CD8-positive, alpha-beta memory T cell (primary cell): ENCODE measurements at regions not wholly inside any gene's neighbourhood (a gene's known extent, or its start where the extent isn't known, plus 50 kb on each side); places are given as distances from the start of the nearest gene placed in this dataset.

Experiments
- CTCF ChIA-PET: fragments of 350-600 bp; sonication (Branson Sonifier 250); formaldehyde crosslinking; loops from one replicate; lab custom pipeline; 2021; ENCODE audit warnings: antibody characterized with exemption; lab: Charles Lee
- POLR2A ChIA-PET: fragments of 350-600 bp; sonication (Branson Sonifier 250); formaldehyde crosslinking; loops from one replicate; lab custom pipeline; 2021; ENCODE audit warnings: antibody characterized with exemption; lab: Charles Lee
- DNase-seq, 5 donors: peaks; one replicate each; pipeline versions ENCODE4 v3.0.0 to v3.0.0-alpha.2; 2020 to 2022; ENCODE audit warnings: mixed read lengths in 1 of 5
- H3K27ac ChIP-seq: one replicate; pipeline ENCODE4 v1.7.0; 2013; ENCODE audit warnings: low read depth, mild to moderate bottlenecking, low read length, moderate library complexity
- H3K27me3 ChIP-seq: 2 replicates; pipeline ENCODE4 v1.7.0; 2013; ENCODE audit warnings: low read length, mild to moderate bottlenecking; ENCODE audit not compliant: insufficient read depth, poor library complexity, severe bottlenecking
- H3K36me3 ChIP-seq: 2 replicates; pipeline ENCODE4 v1.7.0; 2013; ENCODE audit warnings: mild to moderate bottlenecking, low read length, moderate library complexity; ENCODE audit not compliant: insufficient read depth
- H3K4me1 ChIP-seq: 2 replicates; pipeline ENCODE4 v1.7.0; 2013; ENCODE audit warnings: mild to moderate bottlenecking, low read length, moderate library complexity; ENCODE audit not compliant: insufficient read depth
- H3K4me3 ChIP-seq: 2 replicates; pipeline ENCODE4 v1.7.0; 2013; ENCODE audit warnings: mild to moderate bottlenecking, low read length
- H3K9me3 ChIP-seq: 2 replicates; pipeline ENCODE4 v1.7.0; 2013; ENCODE audit warnings: mild to moderate bottlenecking, low read length
- H3K27ac Mint-ChIP-seq, 8 donors: one replicate each; pipeline ENCODE4 v1.8.0; 2020 to 2021; ENCODE audit warnings: mixed read lengths in 8 of 8, mild to moderate bottlenecking in 6 of 8, inconsistent platforms in 3 of 8, moderate library complexity in 3 of 8
- H3K27me3 Mint-ChIP-seq, 2 donors: one replicate each; pipeline ENCODE4 v1.8.0; 2020 to 2021; ENCODE audit warnings: mixed read lengths in 2 of 2, mild to moderate bottlenecking in 1 of 2, moderate library complexity in 1 of 2
- H3K36me3 Mint-ChIP-seq, 3 donors: one replicate each; pipeline ENCODE4 v1.8.0; 2020 to 2021; ENCODE audit warnings: mixed read lengths in 3 of 3, inconsistent platforms in 1 of 3, mild to moderate bottlenecking in 1 of 3
- H3K4me1 Mint-ChIP-seq, 3 donors: one replicate each; pipeline ENCODE4 v1.8.0; 2020 to 2021; ENCODE audit warnings: mixed read lengths in 3 of 3, inconsistent platforms in 1 of 3, mild to moderate bottlenecking in 1 of 3
- H3K4me3 Mint-ChIP-seq, 7 donors: one replicate each; pipeline ENCODE4 v1.8.0; 2020 to 2021; ENCODE audit warnings: mixed read lengths in 7 of 7, mild to moderate bottlenecking in 6 of 7, moderate library complexity in 4 of 7, inconsistent platforms in 2 of 7
- H3K9me3 Mint-ChIP-seq, 5 donors: one replicate each; pipeline ENCODE4 v1.8.0; 2020 to 2022; ENCODE audit warnings: mixed read lengths in 5 of 5, mild to moderate bottlenecking in 3 of 5, moderate library complexity in 2 of 5, inconsistent platforms in 1 of 5

DNA sequence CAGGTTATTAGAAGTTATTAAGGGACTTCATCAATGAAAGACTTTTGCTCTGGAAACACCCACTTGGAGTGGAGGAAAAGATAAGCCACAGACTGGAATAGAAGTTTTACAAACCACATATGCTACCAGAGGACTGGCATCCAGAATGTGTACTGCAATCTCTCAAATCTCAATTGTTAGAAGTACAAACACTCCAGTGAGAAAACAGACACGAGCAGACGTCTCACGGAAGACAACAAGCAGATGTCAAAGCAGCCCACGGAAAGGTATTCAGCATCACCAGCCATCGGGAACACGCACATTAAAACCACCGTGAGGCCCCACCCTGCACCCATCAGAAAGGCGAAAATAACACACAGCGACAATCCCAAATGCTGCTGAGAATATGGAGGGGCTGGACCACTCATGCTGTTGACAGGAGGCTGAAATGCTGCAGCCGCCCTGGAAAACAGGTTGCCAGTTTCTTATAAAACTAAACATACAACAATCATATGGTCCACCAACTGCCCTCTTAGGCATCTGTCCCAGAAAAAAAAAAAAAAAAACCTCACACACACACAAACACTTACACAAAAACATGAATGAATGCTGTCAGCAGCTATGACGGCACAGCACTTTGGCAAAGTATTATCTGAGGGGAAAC is 131.9 kb upstream of the SFSWAP start:
- H3K4me3 Mint-ChIP-seq, result no peak overlapping the region
- no peaks in the 10 kb centered on the region for H3K36me3 ChIP-seq
- ChIA-PET POLR2A (no interaction called here), CTCF (no interaction called here)
- peak overlapping the region in 1 of 8 donors; percentile 63 for H3K27ac Mint-ChIP-seq
- H3K4me3 ChIP-seq, result no peak overlapping the region
- DNase-seq, result no peak
- no peaks in the 10 kb centered on the region for H3K9me3 Mint-ChIP-seq
- no peaks in the 10 kb centered on the region for H3K4me1 Mint-ChIP-seq
- H3K4me1 ChIP-seq, result no peaks in the 10 kb centered on the region
- H3K9me3 ChIP-seq, result peaks cover 5% of the 10 kb centered on the region
- no peak overlapping the region for H3K27ac ChIP-seq
- H3K27me3 Mint-ChIP-seq, result peaks cover 2 to 15% of the 10 kb centered on the region in 2 donors
- no peaks in the 10 kb centered on the region for H3K36me3 Mint-ChIP-seq
- no peaks in the 10 kb centered on the region for H3K27me3 ChIP-seq

DNA sequence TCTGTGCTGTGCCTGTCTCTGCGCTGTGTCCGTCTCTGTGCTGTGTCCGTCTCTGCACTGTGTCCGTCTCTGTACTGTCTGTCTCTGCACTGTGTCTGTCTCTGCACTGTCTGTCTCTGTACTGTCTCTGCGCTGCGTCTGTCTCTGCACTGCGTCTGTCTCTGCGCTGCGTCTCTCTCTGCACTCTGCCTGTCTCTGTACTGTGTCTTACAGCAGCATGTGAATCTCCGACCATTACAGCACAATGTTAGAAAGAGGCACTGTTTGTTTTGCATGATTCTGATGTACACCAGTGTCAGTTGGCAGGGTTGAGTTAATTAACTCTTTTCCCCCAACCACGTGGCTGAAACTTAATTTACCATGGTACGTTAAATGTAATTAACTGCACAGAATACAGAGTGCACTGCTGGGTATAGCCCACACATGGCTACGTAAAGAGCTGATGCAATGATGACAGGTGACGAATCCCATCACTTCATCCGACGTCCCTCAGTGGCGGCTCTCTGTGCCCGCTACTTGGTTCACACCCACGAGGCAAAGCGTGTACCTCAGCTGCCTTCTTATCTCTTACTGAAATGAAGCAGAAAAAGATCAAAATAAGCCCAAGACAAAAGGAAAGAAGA is 127.7 kb upstream of the SFSWAP start:
- Mint-ChIP-seq H3K36me3 (no peaks in the 10 kb centered on the region), H3K9me3 (no peaks in the 10 kb centered on the region), H3K27me3 (peaks cover 4 to 19% of the 10 kb centered on the region in 2 donors), H3K27ac (peak overlapping the region in 1 of 8 donors; percentile 81), H3K4me3 (no peak overlapping the region), H3K4me1 (no peaks in the 10 kb centered on the region)
- Histone ChIP-seq H3K4me1 (no peaks in the 10 kb centered on the region), H3K27me3 (no peaks in the 10 kb centered on the region), H3K27ac (no peak overlapping the region), H3K9me3 (no peaks in the 10 kb centered on the region), H3K4me3 (no peak overlapping the region), H3K36me3 (no peaks in the 10 kb centered on the region)
- no peak for DNase-seq
- POLR2A ChIA-PET, result no interaction called here
- CTCF ChIA-PET, result no interaction called here

DNA sequence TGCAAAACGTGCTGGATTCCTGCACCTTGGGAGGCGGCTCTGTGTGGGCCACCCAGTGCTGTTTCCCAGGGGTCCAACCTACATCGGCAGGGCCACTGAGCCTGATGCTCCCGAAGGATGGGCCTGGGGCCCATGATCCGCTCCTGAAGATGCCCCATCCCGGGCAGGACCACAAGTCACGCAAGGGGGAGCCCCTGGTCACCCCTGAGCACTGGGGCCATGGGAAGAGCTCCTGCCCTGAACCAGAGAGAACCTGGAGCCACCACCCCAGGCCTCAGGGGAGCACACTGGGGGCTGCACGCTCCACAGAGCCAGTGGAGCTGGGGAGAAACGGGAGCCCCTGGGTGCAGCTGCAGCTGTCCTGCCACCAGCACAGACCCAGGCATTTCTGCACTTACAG is 124.6 kb upstream of the SFSWAP start:
- POLR2A ChIA-PET, result no interaction called here
- Histone ChIP-seq H3K4me3 (no peak overlapping the region), H3K27me3 (no peaks in the 10 kb centered on the region), H3K36me3 (no peaks in the 10 kb centered on the region), H3K27ac (no peak overlapping the region), H3K4me1 (no peaks in the 10 kb centered on the region), H3K9me3 (no peaks in the 10 kb centered on the region)
- CTCF ChIA-PET, result no interaction called here
- no peak for DNase-seq
- no peaks in the 10 kb centered on the region for H3K36me3 Mint-ChIP-seq
- peaks cover 4 to 16% of the 10 kb centered on the region in 2 donors for H3K27me3 Mint-ChIP-seq
- H3K27ac Mint-ChIP-seq, result no peak overlapping the region
- H3K4me1 Mint-ChIP-seq, result no peaks in the 10 kb centered on the region
- H3K4me3 Mint-ChIP-seq, result no peak overlapping the region
- H3K9me3 Mint-ChIP-seq, result no peaks in the 10 kb centered on the region

DNA sequence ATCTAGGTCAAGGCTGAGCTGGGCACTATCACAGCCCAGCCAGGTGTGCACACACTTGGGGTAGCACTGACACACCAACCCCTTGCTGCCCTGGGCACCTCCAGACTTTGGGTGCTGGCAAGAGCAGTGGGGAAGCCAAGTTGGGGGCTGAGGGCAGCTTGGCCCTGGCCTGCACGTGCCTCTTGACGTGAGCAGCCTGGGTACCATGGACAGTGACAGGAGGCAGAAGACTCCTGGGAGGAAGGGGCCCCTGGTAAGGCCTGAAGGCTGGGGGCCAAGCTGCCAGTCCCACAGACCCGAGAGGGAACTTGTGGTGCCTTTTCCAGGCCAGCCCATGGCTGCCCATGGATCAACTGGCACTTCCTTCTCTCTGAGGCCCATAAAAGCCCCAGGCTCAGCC is 124.1 kb upstream of the SFSWAP start:
- no peak overlapping the region for H3K27ac Mint-ChIP-seq
- peaks cover 4 to 16% of the 10 kb centered on the region in 2 donors for H3K27me3 Mint-ChIP-seq
- ChIA-PET POLR2A (no interaction called here), CTCF (no interaction called here)
- no peaks in the 10 kb centered on the region for H3K4me1 ChIP-seq
- H3K4me3 Mint-ChIP-seq, result no peak overlapping the region
- no peaks in the 10 kb centered on the region for H3K36me3 Mint-ChIP-seq
- DNase-seq, result no peak
- H3K27ac ChIP-seq, result no peak overlapping the region
- H3K9me3 ChIP-seq, result no peaks in the 10 kb centered on the region
- H3K9me3 Mint-ChIP-seq, result no peaks in the 10 kb centered on the region
- no peaks in the 10 kb centered on the region for H3K27me3 ChIP-seq
- no peak overlapping the region for H3K4me3 ChIP-seq
- H3K4me1 Mint-ChIP-seq, result no peaks in the 10 kb centered on the region
- no peaks in the 10 kb centered on the region for H3K36me3 ChIP-seq

DNA sequence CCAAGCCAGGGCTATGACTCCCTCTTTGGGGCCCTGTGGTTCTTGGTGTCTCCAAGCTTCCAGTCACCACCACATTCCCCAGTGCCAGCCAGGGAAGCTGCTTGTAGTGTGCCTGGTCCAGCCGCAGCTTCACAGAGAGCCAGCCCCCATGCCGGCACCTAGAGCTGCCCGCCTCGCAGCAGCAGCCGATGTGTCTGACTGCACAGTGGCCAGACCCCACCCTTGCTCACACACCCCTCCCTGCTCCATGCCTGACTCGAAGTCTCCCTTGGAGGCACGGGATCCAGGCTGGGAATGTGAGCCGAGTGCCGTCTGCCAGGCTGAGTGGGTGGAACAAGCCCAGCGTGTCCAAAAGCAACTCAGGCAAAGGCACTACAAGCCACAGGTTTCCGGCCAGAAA is 123.3 kb upstream of the SFSWAP start:
- Mint-ChIP-seq H3K9me3 (no peaks in the 10 kb centered on the region), H3K36me3 (no peaks in the 10 kb centered on the region), H3K27ac (no peak overlapping the region), H3K4me3 (no peak overlapping the region), H3K27me3 (peaks cover 4 to 16% of the 10 kb centered on the region in 2 donors), H3K4me1 (peaks cover 4% of the 10 kb centered on the region in 3 donors)
- CTCF ChIA-PET, result no interaction called here
- Histone ChIP-seq H3K9me3 (no peaks in the 10 kb centered on the region), H3K36me3 (no peaks in the 10 kb centered on the region), H3K27ac (no peak overlapping the region), H3K27me3 (no peaks in the 10 kb centered on the region), H3K4me1 (peaks cover under 1% of the 10 kb centered on the region), H3K4me3 (no peak overlapping the region)
- DNase-seq, result no peak
- POLR2A ChIA-PET, result no interaction called here

DNA sequence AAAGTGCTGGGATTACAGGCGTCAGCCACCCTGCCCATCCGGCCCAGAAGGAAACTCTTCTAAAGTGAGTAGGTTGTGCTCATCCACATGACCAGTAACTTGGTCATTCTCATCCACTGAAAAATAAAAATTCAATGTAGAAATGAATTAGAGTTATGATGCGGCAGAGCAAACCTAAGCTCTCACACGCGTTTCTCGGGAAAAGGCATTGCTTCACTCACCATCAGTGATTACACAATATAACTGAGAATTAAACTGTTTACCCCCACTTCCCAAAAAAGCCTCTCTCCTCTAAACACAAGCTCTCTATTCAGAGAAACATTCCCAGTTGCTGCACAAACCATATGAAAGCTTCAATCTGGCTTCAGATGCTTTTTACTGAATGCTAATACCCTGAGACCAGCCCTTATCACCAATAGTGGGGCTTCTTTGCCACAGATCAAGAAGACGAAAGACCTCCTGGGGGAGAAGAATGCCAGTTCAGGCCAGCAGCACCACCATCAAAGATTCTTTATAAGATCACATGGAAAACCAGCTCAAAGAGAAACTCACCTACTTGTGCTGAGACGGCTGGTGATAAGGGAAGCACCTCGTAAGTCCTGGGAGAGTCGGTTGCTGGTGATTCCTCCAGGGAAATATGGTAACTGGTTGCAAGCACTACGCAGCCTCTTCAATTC is 121.5 kb upstream of the SFSWAP start:
- CTCF ChIA-PET, result no interaction called here
- POLR2A ChIA-PET, result no interaction called here
- no peak overlapping the region for H3K4me3 ChIP-seq

DNA sequence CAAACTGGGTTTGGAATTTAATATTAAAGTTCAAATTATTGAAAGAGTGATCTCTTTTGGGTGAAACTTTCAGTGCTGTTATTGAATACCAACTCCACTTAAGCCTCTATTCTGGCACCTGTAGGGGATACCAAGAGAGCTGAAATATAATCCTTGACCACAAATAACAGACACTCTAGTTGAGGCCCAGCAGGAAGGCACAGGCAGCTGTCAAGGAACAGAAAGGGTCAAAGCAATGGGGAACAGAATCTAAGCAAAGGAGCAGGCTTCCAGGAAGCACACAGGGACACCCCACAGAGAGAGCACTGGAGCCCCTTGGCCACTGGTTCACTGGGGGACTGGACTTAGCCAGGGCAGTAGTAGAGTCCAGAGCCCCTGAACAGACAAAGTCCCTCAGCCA is 120.9 kb upstream of the SFSWAP start:
- Histone ChIP-seq H3K27ac (no peak overlapping the region), H3K36me3 (no peaks in the 10 kb centered on the region), H3K27me3 (no peaks in the 10 kb centered on the region), H3K9me3 (no peaks in the 10 kb centered on the region), H3K4me3 (no peak overlapping the region), H3K4me1 (peaks cover 9% of the 10 kb centered on the region)
- no peaks in the 10 kb centered on the region for H3K36me3 Mint-ChIP-seq
- H3K27me3 Mint-ChIP-seq, result peaks cover 0 to 4% of the 10 kb centered on the region in 2 donors
- ChIA-PET POLR2A (no interaction called here), CTCF (no interaction called here)
- H3K9me3 Mint-ChIP-seq, result no peaks in the 10 kb centered on the region
- H3K4me1 Mint-ChIP-seq, result peaks cover 12 to 13% (median 13%) of the 10 kb centered on the region in 3 donors
- H3K4me3 Mint-ChIP-seq, result no peak overlapping the region
- H3K27ac Mint-ChIP-seq, result no peak overlapping the region
- DNase-seq, result no peak

More for the DNA sequence above, 121.5 kb upstream of the SFSWAP start:
- peaks cover 9% of the 10 kb centered on the region for H3K4me1 ChIP-seq
- Mint-ChIP-seq H3K36me3 (no peaks in the 10 kb centered on the region), H3K4me1 (peaks cover 12 to 13% (median 13%) of the 10 kb centered on the region in 3 donors), H3K27me3 (peaks cover 4 to 10% of the 10 kb centered on the region in 2 donors), H3K4me3 (no peak overlapping the region), H3K27ac (peak overlapping the region in 1 of 8 donors; percentile 50), H3K9me3 (no peaks in the 10 kb centered on the region)
- no peaks in the 10 kb centered on the region for H3K27me3 ChIP-seq
- no peak for DNase-seq
- no peaks in the 10 kb centered on the region for H3K9me3 ChIP-seq
- H3K27ac ChIP-seq, result no peak overlapping the region
- no peaks in the 10 kb centered on the region for H3K36me3 ChIP-seq

DNA sequence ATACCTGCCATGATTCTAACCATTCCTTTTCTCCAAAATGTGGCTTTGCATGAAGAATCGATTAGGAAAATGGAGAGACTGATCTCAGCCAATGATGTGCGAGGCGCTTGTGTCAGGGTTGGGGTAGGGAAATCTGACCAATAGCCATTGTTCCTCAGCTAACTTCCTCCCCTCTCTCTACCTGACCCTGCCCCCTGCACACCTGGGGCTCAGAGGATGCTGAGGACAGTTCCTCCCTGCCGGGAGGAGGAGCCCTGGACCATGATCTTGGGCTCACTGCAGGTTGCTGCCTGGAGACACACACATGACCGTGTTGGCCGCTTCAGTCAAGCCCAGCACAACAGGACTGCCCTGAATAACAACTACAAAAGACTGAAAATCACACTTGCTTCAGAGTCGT is 119.8 kb upstream of the SFSWAP start:
- CTCF ChIA-PET, result no interaction called here

More for the DNA sequence above, 119.8 kb upstream of the SFSWAP start:
- H3K27ac Mint-ChIP-seq, result no peak overlapping the region
- no peaks in the 10 kb centered on the region for H3K27me3 ChIP-seq
- peaks cover 12 to 13% (median 13%) of the 10 kb centered on the region in 3 donors for H3K4me1 Mint-ChIP-seq
- H3K36me3 ChIP-seq, result no peaks in the 10 kb centered on the region
- H3K4me3 Mint-ChIP-seq, result no peak overlapping the region
- H3K27ac ChIP-seq, result no peak overlapping the region
- no peaks in the 10 kb centered on the region for H3K9me3 Mint-ChIP-seq
- no peaks in the 10 kb centered on the region for H3K27me3 Mint-ChIP-seq
- H3K4me3 ChIP-seq, result no peak overlapping the region
- no peak for DNase-seq
- POLR2A ChIA-PET, result no interaction called here
- no peaks in the 10 kb centered on the region for H3K36me3 Mint-ChIP-seq
- H3K9me3 ChIP-seq, result no peaks in the 10 kb centered on the region
- H3K4me1 ChIP-seq, result peaks cover 9% of the 10 kb centered on the region
